GM18907 (cell line): ENCODE measurements at regions not wholly inside any gene's neighbourhood (a gene's known extent, or its start where the extent isn't known, plus 50 kb on each side); places are given as distances from the start of the nearest gene placed in this dataset.
"Not testable (repeated sequence)": the region's sequence is repeated elsewhere in the genome, so short reads cannot be mapped to it uniquely, and the experiment has no call there.

Source experiments
- ATAC-seq: cut with Tn5 transposase; IDR thresholded peaks from one replicate; pipeline ENCODE4 v1.9.1; 2021; ENCODE audit warnings: mild to moderate bottlenecking, moderate library complexity; ENCODE audit not compliant: unreplicated experiment

GRCh38 chr5:125914471-125914870, 508.7 kb upstream of the GRAMD2B start:
- ATAC-seq: no peak

DNA sequence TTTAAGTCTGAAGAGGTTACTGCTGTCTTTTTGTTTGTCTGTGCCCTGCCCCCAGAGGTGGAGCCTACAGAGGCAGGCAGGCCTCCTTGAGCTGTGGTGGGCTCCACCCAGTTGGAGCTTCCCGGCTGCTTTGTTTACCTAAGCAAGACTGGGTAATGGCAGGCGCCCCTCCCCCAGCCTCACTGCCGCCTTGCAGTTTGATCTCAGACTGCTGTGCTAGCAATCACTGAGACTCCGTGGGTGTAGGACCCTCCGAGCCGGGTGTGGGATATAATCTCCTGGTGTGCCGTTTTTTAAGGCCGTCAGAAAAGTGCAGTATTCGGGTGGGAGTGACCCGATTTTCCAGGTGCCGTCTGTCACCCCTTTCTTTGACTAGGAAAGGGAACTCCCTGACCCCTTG, 499.3 kb upstream of the GRAMD2B start:
- not testable (repeated sequence) for ATAC-seq

DNA sequence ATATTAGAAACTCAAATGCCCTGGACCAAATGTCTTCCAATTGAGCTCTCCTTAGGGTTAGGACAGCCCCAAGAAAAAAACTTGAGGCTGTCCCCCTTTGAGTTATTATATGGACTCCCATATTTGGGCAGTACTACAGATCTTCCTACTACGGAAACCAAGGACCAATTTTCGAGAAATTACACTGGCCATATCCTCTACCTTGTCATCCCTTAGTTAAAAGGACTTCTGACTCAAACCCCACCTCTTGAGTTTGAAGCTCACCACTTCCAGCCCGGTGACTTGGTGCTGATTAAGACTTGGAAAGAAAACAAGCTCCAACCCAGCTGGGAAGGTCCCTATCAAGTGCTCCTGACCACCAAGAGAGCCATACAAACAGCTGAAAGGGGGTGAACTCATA, 497.0 kb upstream of the GRAMD2B start:
- no peak for ATAC-seq

- ATAC-seq: no peak
Observed at GRCh38 chr5:125928663-125929062, 494.5 kb upstream of the GRAMD2B start.

GRCh38 chr5:125950012-125950615, 473.1 kb upstream of the GRAMD2B start:
- ATAC-seq: no peak

GRCh38 chr5:125961150-125961549, 462.1 kb upstream of the GRAMD2B start:
- ATAC-seq: peak; percentile 100

DNA sequence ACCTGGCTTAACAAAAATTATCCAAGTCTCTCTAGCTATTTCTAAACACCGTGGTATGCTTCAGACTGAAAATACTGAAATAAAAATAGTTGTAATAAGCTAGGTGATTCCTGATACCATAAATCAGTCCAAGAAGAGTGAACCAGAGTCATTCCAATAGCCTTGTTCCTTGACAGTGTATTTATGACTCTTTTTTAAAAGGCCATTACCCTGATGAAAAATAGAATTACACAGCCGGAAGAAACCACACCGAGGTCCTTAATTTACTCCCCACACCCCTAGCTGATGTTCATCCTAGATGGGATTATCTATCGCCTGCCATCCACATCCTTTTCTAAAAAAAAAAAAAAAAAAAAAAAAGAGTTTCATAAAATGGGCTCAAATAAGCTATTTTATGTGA, 457.6 kb upstream of the GRAMD2B start:
- no peak for ATAC-seq

GRCh38 chr5:125967576-125967975, 455.6 kb upstream of the GRAMD2B start:
- no peak for ATAC-seq

- ATAC-seq: no peak
Observed at GRCh38 chr5:125969011-125969813, 454.0 kb upstream of the GRAMD2B start.

GRCh38 chr5:125969814-125970171, 453.4 kb upstream of the GRAMD2B start:
- no peak for ATAC-seq

DNA sequence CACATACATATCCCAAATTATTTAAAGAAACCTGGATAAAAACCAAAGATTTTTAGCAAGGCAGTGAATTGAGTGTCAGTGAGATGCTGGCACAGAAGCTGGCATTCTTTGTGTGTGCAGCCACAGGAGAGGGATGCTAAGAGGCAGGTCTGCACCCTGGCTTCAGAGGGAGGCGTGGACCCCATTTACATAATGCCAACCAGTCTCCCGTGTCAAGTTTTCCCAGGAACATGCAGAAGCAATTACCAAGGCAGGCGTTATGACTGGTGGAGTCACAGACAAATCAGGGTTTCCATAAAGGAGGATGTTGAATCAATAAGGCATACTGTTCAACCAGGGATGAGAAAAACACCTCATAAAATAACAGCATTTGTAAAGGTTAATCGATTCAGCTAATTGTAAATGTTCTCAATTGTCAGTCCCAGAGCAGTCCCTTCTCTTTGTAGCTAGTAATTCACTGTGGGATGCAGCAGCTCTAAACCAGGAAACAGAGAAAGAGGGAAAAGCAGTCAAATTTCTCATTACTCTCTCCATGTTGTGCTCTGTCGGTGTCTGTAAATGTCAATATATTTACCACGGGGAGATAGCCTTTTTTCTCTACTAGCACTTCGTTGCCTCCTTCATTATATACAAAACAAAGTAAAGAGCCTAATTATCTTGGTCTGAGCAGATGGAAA, 452.4 kb upstream of the GRAMD2B start:
- ATAC-seq: no peak

- ATAC-seq: no peak
Observed at GRCh38 chr5:125972706-125973105, 450.5 kb upstream of the GRAMD2B start.

DNA sequence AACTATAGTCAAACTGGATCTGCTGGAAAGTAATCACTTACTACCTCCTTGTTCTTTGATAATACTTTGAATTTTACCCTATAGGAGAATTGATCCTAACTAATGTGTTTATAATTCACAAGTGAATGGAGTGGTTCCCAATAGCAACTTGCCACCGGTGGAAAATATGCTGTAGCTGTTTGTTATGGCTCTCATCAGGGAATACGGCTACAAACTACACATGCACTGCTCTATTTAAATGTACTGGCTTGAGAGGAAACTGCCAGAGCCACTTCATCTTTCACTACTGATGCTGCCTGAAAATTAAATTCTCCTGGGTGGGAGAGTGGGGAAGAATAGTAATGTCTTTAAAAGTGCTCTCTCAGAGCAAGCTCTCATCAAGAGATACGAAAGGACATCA, 448.5 kb upstream of the GRAMD2B start:
- ATAC-seq: no peak

DNA sequence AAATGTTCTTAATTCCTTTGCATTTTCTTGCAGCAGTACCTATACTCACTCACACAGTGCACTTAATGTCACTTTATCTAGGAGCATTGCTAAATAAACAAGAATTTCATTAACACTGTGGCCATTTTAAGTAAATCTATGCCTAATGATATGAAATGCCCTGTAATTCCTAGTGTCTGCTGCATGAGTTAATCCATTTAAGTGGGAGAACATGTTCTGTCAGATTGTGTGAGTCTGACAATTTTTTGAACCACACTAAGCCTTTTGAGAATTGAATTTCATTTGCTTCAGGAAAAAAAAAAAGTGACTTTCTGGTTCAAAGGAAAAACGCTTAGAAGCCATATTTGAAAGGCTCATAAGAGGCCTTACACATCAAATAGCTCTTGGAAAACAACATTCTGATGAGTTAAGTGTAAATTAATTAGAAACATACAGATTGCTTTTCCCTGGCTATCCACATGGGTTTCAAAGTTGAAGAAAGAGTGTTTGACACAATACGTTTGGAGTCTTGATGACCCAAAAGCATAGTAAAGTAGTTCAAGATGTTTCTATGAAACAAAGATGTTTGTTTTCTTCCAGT, 446.7 kb upstream of the GRAMD2B start:
- ATAC-seq: no peak

- ATAC-seq: no peak
Observed at GRCh38 chr5:125978015-125978414, 445.2 kb upstream of the GRAMD2B start.

- ATAC-seq: no peak
Observed at GRCh38 chr5:125979636-125980035, 443.6 kb upstream of the GRAMD2B start.

- ATAC-seq: no peak
Observed at GRCh38 chr5:125981016-125981415, 442.2 kb upstream of the GRAMD2B start.

- ATAC-seq: no peak
Observed at GRCh38 chr5:125987677-125988255, 435.4 kb upstream of the GRAMD2B start.

GRCh38 chr5:125992050-125992449, 431.2 kb upstream of the GRAMD2B start:
- no peak for ATAC-seq

DNA sequence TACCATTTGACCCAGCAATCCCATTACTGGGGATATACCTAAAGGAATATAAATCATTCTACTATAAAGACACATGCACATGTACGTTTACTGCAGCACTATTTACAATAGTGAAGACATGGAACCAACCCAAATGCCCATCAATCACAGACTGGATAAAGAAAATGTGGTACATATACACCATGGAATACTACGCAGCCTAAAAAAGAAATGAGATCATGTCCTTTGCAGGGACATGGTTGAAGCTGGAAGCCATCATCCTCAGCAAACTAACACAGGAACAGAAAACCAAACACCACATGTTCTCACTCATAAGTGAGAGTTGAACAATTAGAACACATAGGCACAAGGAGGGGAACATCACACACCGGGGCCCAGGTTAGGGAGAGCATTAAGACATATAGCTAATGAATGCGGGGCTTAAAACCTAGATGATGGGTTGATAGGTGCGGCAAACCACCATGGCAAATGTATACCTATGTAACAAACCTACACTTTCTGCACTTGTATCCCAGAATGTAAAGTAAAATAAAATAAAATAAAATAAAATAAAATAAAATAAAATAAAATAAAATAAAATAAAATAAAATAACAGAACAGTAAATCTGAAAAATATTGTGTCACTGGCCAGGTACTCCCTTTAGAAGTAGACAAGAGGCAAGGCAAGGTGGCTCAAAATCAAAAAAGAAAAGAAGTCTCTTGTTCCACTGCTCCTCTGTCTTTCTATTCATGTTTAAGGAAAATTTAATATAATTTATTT, 423.8 kb upstream of the GRAMD2B start:
- not testable (repeated sequence) for ATAC-seq

DNA sequence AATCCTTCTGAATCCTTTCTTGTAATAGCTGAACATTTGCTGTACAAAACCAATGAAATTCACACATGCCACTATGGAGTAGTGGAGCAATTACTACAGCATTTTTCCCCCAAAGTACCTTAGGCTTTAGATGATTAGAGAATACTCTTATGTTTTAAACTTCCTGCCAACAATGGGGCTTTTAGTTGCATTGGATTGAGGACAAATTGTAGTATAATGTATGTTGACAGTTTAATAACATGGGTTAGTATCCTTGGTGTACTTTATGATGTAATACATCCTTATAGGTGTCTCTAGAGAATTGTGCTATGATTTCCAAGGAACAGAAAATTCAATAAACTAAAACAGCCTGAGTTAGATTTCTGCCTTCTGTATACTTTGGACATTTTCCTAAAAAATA, 422.7 kb upstream of the GRAMD2B start:
- ATAC-seq: no peak
